ENCODE measurements at regions not wholly inside any gene's neighbourhood (a gene's known extent, or its start where the extent isn't known, plus 50 kb on each side); places are given as distances from the start of the nearest gene placed in this dataset.

- no peak for DNase-seq
Measured at GRCh38 chr2:126775300-126775985, 119.5 kb downstream of the GYPC start.

DNA sequence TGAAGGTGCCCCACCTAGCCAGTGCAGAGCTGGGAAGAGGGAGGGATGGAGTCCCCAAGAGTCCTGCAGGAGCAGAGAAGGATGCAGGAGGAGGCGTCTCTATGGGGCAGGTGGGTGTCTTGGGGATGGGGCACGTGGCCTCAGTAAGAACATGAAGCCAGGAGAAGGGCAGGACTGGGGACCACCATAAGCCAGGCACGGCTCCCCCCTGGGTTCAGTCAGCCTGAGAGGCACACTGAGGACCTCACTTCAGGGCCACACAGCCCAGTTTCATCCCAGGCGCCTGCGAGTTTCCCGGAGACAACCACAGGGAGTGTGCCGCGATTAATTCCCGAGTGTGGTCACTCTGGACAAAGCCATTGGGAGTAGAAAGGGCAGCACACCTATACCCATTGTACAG, 120.3 kb downstream of the GYPC start:
- no peak for DNase-seq

GRCh38 chr2:126776692-126777619, 121.0 kb downstream of the GYPC start:
- DNase-seq, result peak; percentile 72

DNA sequence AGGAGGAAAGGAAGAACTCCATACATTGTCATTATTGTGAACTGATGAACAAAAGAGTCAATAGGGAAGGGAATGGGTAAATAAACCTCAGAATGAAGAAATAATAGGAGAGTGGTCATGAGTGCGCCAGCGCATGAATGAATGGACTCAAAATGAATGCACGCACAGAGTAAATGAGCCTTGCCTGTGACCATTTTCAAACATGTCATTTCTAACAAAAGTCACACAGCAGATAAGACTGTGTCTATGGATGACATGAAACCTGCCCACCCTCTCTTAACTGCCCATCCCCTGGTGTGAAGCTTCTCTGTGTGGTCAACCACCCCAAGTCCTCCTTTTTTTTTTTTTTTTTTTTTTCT, 121.1 kb upstream of the TEX51 start:
- DNase-seq, result no peak

- no peak for DNase-seq
Measured at GRCh38 chr2:126778561-126779501, 119.9 kb upstream of the TEX51 start.

- no peak for DNase-seq
Measured at GRCh38 chr2:126781206-126781605, 117.5 kb upstream of the TEX51 start.

- DNase-seq, result no peak
Measured at GRCh38 chr2:126781806-126782205, 116.9 kb upstream of the TEX51 start.

DNA sequence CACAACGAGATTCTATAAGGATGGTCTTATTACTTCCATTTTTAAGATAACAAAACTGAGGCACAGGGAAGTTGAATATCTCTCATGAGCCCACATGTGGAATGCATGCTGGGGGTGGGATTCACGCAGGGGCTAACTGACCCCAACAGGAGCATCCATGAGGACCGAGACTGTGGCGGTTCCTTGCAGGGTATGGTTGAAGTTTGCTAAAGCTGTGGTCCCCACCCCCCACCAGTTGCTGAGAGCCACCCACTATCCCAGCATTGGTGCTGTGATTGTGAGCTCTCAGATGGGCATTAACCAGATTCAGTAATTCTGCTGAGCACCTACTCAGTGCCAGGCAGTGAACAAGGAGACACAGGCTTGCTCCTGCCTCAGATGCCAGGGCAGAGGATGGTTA, 116.0 kb upstream of the TEX51 start:
- no peak for DNase-seq

- DNase-seq, result no peak
Measured at GRCh38 chr2:126783341-126783740, 115.3 kb upstream of the TEX51 start.

DNA sequence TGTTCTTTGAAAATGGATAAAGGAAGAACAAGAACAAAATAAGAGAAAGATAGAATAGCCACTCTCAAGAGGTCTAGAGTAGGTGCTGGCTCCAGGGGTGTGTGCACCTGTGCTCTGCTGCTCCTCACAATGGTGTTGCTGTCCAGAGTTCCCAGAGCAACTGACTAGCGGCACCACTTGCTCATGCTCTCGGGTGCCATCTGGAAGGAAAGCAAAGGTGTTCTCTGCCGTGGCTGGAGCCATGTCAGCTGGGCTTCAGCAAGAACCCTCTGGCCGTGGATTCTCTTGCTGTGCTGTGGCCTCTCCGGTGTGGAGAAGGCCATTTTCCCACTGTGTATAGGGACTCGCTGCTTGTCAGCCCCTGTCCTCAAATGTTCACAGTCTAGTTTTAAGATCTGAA, 114.6 kb upstream of the TEX51 start:
- DNase-seq, result peak; percentile 26

DNA sequence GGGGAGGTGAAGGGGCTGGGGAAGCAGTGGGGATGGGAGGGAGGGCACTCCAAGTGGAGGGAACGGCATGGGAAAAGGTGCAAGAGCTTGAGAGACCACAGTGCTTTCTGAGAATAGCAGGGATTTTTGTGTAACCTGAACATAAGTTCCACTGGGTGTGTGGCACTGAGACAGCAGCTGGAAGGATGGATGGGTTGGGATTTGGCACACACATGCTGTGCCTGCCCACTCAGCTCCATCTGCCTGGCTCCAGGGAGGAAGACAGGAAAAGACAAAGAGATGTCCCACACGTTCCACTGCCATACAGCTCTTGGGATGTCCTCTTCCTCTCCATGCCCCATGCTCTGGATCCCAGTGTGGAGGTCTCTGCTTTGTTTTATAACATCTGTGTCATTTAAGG, 114.1 kb upstream of the TEX51 start:
- peak; percentile 24 for DNase-seq

GRCh38 chr2:126785236-126785635, 113.5 kb upstream of the TEX51 start:
- no peak for DNase-seq

- no peak for DNase-seq
Measured at GRCh38 chr2:126785862-126786261, 112.8 kb upstream of the TEX51 start.

- DNase-seq, result no peak
Measured at GRCh38 chr2:126786765-126787164, 111.9 kb upstream of the TEX51 start.

DNA sequence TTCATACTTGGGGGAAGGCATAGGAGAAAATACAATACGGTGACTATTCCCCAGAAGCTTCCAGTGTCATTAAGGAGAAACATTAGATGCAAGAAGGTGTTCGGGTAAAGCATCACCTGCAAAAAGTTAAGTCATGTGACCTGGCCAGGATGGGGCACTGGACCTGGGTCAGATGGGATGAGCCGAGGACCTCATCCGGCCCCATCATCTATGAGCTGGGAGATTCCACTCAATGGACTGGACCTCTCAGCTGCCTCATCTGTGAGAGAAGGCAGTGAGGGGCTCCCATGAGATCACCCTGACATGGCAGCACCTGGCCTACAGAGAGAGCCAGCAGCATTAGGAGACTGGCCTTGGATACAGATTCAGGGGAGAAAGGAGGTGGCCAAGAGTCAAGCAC, 111.4 kb upstream of the TEX51 start:
- no peak for DNase-seq

DNA sequence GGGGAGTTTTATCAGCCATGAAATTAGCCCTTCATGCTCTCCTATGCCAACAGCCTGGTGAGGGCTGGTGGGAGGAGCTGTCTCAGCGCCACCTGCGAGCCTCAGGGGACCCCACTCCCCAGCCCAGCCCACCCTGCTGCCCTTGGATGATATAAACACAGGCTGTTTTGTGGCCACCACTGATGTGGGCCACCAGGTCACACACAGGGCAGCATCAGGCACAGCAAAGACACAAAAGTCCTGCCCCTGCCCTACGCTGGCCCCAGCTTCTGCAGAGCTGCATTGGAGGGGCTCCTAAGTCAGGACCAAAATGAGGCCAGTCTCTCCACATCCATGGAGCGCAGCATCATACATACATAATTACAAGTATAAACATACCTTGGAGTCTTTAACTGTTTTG, 110.6 kb upstream of the TEX51 start:
- no peak for DNase-seq

DNA sequence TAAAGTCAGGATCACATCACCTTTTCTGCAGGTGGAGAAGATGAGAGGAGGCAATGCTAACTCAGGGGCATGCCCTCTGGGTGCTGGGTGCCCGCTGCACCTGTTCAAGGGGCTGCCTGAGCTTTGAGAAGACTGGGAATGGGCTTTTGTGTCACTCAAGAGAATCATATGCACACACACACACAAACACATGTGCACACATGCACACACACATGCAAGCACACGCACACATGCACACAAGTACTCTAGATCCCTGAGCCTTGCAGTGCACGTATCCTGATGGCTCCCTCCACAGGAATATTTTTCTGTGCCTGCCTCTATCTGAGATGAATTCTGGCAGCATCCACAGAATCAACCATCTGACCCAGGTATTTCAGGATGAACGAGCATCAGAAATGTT, 110.0 kb upstream of the TEX51 start:
- no peak for DNase-seq

- no peak for DNase-seq
Measured at GRCh38 chr2:126790987-126791780, 107.5 kb upstream of the TEX51 start.

- no peak for DNase-seq
Measured at GRCh38 chr2:126792186-126792585, 106.5 kb upstream of the TEX51 start.

DNA sequence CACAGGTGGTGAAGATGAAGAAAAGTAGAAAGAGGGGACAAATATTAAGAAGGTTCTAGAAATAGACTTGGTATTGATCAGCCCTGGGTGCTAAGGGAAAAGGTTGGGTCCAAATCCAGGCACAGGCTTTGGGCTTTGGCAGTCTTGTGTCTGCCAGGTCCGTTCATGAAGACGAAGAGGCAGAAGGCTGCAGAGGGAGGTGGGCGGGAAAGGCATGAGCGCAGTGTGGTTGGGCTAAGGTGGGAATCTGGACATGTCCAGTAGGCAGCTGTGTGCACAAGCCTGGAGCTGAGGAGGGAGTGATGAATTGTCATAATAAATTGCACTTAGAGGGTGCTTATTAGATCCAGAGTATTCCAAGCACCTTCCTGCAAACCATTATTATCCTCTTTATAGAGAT, 105.7 kb upstream of the TEX51 start:
- DNase-seq, result no peak

DNA sequence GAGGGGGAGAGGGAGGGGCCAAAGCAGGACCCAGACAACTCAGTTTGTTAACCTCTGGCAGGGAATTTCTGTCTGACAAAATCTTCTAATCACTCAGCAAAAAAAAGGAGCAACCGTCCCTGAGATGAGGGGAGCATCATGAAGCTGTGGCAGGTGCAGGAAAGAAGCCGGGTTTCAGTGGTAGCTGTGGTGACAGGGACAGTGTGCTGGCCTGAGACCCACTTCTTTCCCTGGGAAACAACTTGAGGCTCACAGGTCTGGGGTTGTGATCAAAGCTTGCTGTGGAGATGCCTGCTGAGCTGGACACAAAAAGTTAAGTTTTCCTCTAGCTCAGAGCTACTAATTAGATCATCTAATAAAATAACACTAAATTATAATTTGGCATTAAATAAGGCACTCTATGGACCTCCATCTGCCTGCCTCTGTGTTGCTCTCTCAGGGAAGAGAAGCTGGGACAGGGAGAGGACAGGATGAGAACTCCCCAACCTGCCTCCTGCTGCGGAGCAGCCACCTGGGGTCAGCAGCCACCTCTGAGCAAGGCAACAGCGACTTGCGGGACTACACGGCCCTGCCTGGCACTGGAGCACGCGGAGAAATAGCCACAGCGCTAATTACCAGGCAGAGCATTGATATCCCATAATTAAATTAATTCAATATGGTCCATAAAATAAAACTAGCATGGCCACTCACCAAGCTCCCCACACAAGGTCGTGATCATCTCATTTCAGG, 104.6 kb upstream of the TEX51 start:
- no peak for DNase-seq

GRCh38 chr2:126795656-126796055, 103.0 kb upstream of the TEX51 start:
- DNase-seq, result no peak

Data from NCI-H2171 treated with DMSO at 0.1 percent for 48 hours (cell line).